GM12892 (cell line): ENCODE measurements at regions not wholly inside any gene's neighbourhood (a gene's known extent, or its start where the extent isn't known, plus 50 kb on each side); places are given as distances from the start of the nearest gene placed in this dataset.

Experiments used
- DNase-seq: peaks from one replicate; pipeline ENCODE4 v3.0.0; 2011; ENCODE audit not compliant: insufficient read length
- FAIRE-seq: peaks from 2 replicates; lab custom pipeline; 2011; peaks lifted over from hg19 to GRCh38; lab: Jason Lieb, UNC
- POLR2A ChIP-seq: IDR thresholded peaks from 2 replicates; pipeline ENCODE4 v1.6.1; 2011; ENCODE audit warnings: low read depth, low read length, control low read depth
- POLR2AphosphoS5 ChIP-seq: IDR thresholded peaks from 2 replicates; pipeline ENCODE4 v1.6.1; 2011; ENCODE audit warnings: low read depth, low read length, control low read depth
- TAF1 ChIP-seq: IDR thresholded peaks from 2 replicates; pipeline ENCODE4 v1.6.1; 2011; ENCODE audit warnings: low read depth, mild to moderate bottlenecking, control low read depth, low read length, borderline replicate concordance

DNA sequence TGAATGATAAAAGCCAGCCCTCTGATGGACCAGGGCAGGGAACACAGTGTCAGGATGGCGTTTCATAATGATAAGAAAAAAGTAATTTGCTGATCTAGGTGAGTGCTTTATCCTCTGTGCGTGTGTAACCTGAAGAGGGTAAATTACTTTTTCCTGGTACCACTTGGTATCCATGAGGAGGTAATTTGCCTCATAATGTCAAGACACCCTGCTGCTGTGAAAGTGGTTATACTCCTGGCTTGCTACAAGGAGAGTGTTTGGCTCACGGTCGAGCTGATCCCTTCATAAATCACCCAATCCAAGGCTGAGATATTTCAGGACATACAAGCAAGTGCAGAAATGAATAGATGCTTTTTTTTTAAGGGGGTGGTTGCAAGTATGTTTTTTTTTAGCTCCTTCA, 207.2 kb upstream of the PGR start:
- DNase-seq = no peak
- no peak for TF ChIP-seq TAF1
- TF ChIP-seq POLR2AphosphoS5 = no peak
- TF ChIP-seq POLR2A = no peak
- no peak for FAIRE-seq

DNA sequence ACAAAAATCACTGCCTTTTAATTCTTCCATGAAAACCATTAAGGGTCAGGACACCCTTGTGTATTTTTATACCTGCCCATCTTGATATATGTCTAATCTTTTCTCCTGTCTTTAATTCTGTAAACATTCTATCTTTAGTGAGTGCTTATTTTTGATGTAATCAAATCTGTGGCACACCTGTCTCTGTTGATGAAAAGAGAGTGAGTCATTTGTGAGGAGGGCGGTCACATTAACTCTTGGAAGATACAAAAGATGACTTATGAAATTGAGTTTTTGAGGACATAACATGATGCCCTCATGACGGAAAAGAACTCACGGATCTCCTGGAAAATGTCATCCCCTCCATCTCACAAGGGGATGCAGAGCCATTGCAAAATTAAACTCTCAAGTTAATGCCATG, 206.5 kb upstream of the PGR start:
- FAIRE-seq = no peak
- TF ChIP-seq TAF1 = no peak
- TF ChIP-seq POLR2A = no peak
- TF ChIP-seq POLR2AphosphoS5 = no peak

DNA sequence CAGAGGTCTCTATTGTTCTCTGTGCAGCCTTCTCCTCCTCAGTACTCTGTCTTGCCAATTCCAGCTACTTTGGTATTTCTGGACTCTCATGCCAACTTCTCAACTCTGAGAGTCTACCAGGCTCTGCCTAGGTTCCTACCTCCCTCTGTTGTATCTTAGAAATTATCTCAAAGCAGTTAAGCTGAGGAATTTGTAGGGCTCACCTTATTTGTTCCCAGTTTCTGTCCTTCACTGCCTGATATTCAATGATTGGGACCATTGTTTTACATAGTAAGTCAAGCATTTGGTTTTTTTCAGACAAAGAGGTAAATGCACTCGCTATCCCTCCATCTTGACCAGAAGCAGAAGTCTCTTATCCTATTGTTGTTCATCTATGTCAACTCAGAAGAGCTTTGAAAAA, 205.0 kb upstream of the PGR start:
- FAIRE-seq = no peak
- no peak for TF ChIP-seq TAF1
- TF ChIP-seq POLR2AphosphoS5 = no peak
- TF ChIP-seq POLR2A = no peak
- no peak for DNase-seq

More for the DNA sequence above, 206.5 kb upstream of the PGR start:
- DNase-seq = no peak

DNA sequence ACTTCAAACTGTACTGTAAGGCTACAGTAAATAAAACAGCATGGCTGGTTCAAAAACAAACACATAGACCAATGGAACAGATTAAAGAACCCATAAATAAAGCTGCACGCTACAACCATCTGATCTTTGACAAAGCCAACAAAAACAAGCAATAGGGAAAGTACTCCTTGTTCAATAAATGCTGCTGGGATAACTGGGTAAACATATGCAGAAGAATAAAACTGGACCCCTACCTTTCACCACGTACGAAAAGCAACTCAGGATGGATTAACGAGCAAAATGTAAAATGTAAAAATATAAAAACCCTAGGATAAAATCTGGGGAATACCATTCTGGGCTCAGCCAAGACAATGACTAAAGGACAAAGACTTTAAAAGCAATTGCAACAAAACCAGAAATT, 201.8 kb upstream of the PGR start:
- FAIRE-seq = no peak
- TF ChIP-seq POLR2AphosphoS5 (no peak), POLR2A (no peak), TAF1 (no peak)
- no peak for DNase-seq

DNA sequence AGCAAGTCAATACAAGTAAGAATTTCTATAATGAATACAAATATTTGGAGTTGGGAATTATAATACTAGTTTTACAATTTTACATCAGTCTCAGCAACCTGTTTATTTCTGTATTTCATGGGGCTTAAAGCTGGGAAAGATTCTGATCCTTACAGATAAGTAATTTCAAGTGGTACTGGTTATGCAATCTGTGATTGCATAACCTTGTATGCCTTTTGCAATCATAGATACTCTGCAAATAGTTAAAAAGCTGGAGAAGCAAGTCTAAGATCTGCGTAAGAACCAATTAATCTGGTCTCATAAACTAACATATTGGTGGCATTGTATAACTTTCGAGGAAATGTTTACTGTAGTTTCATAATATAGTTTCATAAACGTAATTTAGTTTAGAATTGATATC, 198.3 kb upstream of the PGR start:
- TF ChIP-seq POLR2A (no peak), TAF1 (no peak), POLR2AphosphoS5 (no peak)
- DNase-seq = no peak
- FAIRE-seq = no peak

DNA sequence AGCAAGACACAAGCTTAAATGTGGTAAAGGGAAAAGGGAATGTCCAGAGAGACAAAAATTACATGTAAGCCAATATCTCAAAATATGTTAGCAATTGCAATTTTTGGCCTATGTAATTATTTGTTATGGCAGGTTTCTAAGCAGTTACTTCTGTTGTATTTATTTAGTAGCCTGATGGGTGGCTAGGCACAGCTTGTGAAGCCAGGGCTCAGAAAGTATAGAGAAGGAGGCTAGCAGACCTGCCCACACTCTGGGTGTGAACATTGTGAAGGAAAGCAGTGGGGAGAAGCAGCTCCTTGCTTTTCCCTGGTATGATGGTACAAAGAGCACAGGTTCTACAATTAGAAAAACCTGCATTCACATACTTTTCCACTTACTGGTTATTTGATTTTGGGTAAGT, 196.5 kb upstream of the PGR start:
- DNase-seq = no peak
- no peak for FAIRE-seq
- no peak for TF ChIP-seq POLR2A
- no peak for TF ChIP-seq TAF1
- TF ChIP-seq POLR2AphosphoS5 = no peak

DNA sequence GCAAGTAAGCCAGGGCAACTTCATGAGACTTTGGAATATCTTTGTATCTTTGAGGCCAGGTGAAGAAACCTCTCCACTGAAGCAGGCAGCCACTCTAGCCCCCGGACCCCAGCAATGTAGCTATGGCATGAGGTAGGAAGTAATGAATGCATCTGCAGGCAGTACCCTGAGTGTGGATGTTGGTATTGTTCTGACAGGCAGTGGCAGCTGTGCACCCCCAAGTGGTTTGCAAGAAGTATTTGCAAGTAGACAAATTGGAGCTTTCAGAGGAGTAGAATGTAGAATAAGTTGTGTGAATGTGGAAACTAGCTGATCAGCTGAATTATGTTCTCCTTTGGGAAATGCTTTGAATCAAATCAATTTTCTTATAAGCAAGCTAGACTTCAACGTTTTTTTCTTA, 194.4 kb upstream of the PGR start:
- FAIRE-seq (no peak), DNase-seq (no peak)
- TF ChIP-seq POLR2A (no peak), TAF1 (no peak), POLR2AphosphoS5 (no peak)

DNA sequence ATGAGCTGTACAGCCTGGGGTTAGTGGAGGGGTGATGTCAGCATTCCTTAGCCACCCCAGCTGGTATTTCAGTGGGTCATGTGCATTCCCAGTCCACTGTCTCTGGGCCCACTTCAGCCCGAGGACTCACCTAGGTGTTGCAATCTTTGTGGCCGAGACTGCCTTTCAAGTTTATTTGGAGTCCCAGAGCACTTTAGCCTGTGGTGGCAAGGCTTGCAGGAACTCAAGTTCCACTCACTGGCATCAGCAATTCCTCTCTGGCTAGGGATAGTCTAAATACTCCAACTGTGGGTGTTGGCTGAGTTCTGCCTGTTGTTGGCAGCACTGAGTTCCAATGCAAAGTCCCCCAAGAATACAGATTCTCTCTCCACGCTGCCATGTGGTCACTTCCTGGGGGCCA, 191.6 kb upstream of the PGR start:
- TF ChIP-seq TAF1 (no peak), POLR2A (no peak), POLR2AphosphoS5 (no peak)
- DNase-seq = no peak
- FAIRE-seq = no peak

DNA sequence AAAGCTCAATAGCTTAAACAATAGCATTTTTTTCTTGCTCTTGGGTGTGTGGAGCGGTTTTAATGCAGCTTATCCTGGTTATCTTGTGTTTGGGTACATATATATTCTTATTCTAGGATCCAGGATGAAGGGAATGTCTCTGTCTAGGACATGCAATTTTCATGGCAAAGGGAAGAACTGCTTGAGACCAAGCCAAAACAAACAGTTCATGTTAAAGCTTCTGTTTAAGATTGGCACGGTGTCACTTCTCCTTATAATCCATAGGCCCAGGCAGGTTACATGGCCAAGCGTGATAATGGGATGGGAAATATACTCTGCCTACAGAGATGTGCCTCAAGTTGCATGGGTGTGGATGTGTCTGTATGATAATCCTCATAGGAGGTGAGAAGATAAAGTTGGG, 177.1 kb upstream of the PGR start:
- FAIRE-seq = no peak
- DNase-seq = no peak
- TF ChIP-seq TAF1 (no peak), POLR2AphosphoS5 (no peak), POLR2A (no peak)

DNA sequence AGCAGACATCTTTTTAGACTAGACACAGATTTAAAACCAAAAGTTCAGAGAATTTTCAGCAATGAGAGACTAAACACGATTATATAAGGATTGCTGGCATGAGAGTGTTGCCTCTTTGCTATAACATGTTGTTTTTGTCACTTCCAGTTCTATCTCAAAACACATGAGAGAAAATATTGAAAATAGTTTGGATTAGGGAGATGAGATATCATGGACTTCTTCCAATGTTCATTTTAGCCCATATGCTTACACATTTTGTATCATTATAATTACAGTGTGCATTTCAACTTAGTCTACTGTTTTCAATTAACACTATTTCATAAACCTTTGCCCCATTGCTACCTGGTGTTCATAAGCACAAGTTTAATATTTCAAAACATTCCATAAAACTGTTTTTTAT, 175.9 kb upstream of the PGR start:
- DNase-seq = no peak
- TF ChIP-seq POLR2A (no peak), TAF1 (no peak), POLR2AphosphoS5 (no peak)
- no peak for FAIRE-seq

DNA sequence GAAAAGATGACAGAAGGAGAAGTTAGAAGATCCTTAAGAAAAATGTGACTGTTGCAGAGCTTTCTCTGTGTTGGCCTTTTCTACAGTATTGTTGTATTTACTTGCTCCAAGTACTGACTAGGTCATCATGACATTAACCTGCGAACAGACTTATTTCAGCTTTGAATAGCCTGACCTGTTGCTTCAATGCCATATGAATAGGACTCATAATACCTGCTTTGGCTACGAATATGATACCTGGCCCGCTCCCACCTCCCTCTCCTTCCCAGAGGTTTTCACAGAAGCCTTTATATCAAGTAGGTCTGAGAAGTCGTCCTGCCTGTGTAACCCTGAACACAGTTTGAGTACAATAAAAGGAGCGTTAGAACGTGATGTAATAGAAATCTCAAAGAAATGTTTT, 169.6 kb upstream of the PGR start:
- DNase-seq (no peak), FAIRE-seq (no peak)
- no peak for TF ChIP-seq POLR2AphosphoS5

DNA sequence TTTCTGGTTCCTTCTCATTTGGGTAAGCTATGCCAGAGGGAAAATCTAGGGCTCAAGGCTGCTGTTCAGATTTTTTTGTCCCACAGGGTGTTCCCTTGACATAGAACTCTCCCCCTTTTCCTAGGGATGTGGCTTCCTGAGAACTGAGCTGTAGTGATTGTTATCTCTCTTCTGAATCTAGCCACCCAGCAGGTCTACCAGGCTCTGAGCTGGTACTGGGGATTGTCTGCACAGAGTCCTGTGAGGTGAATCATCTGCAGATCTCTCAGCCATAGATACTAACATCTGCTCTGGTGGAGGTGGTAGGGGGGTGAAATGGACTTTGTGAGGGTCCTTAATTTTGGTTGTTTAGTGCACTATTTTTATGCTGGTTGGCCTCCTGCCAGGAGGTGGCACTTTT, 167.3 kb upstream of the PGR start:
- no peak for DNase-seq
- TF ChIP-seq POLR2A = no peak
- TF ChIP-seq POLR2AphosphoS5 = no peak
- no peak for TF ChIP-seq TAF1
- FAIRE-seq = no peak

DNA sequence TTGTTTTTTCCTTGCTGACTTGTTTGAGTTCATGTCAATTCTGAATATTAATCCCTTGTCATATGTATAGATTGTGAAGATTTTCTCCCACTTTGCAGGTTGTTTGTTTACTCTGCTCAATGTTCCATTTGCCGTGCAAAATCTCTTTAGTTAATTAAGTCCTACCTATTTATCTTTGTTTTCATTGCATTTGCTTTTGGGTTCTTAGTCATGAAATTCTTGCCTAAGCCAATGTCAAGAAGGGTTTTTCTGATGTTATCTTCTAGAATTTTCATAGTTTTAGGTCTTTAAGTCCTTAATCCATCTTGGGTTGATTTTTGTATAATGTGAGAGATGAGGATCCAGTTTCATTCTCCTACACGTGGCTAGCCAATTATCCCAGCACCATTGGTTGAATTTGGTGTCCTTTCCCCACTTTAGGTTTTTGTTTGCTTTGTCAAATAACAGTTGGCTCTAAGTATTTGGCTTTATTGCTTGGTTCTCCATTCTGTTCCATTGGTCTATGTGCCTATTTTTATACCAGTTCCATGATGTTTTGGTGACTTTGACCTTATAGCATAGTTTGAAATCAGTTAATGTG, 163.1 kb upstream of the PGR start:
- TF ChIP-seq POLR2A = no peak
- no peak for TF ChIP-seq POLR2AphosphoS5
- TF ChIP-seq TAF1 = no peak
- FAIRE-seq (no peak), DNase-seq (no peak)

DNA sequence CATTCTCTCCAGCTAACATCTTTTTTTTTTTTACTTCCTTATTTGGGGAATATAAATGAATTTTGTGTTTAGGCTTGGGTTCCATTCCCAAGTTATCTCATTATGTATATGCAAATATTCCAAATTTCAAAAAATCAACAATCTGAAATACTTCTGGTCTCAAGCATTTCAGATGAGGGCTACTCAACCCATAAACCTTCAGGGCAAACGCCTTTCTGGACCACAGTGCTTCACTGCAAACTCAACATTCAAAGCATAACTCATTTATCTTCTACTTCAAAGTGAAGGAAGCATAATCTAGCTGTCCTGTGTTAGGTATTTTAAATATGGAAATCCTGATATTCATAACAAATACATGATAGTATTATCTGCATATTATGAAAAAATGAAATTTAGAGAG, 161.7 kb upstream of the PGR start:
- DNase-seq (no peak), FAIRE-seq (no peak)
- TF ChIP-seq POLR2A (no peak), TAF1 (no peak), POLR2AphosphoS5 (no peak)

DNA sequence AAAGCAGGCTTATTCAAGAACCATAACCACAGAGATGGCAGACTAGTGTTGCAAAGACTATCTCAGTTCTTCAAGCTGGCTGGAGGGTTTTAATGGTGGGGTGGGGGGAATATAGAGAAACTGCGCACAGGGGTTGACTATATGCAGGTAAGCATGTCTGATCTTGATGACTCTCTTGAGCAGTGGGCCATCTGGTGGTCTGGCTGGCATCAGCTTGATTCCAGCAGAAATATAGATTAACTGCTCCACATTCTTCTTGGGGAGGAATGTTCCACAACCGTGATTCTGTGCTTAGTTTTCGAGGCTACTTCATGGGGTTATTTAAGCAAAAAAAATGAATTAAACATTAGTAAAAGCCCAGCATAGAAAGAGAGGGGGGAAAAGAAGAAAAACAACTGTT, 158.8 kb upstream of the PGR start:
- FAIRE-seq (no peak), DNase-seq (no peak)
- TF ChIP-seq POLR2AphosphoS5 (no peak), TAF1 (no peak), POLR2A (no peak)
